Thyroid gland (tissue), 4 donors: ENCODE measurements at regions not wholly inside any gene's neighbourhood (a gene's known extent, or its start where the extent isn't known, plus 50 kb on each side); places are given as distances from the start of the nearest gene placed in this dataset.

Experiments used
- DNase-seq, 2 donors: peaks; one replicate each; pipeline ENCODE4 v3.0.0-alpha.2; 2019
- H3K27ac ChIP-seq, 3 donors: fragments of 200-600 bp; sonication (generic); 1 replicate in 2 of 3; 2 replicates in 1 of 3; pipeline ENCODE4 v1.5.1; 2016 to 2019; ENCODE audit warnings: mild to moderate bottlenecking in 1 of 3, moderate library complexity in 1 of 3
- H3K27me3 ChIP-seq: fragments of 200-600 bp; sonication (generic); one replicate; pipeline ENCODE4 v1.5.1; 2019
- H3K36me3 ChIP-seq, 2 donors: fragments of 200-600 bp; sonication (generic); one replicate each; pipeline ENCODE4 v1.5.1; 2016 to 2019
- H3K4me1 ChIP-seq, 2 donors: fragments of 200-600 bp; sonication (generic); one replicate each; pipeline ENCODE4 v1.5.1; 2017 to 2019
- H3K4me3 ChIP-seq, 3 donors: fragments of 200-600 bp; sonication (generic); replicated peaks in 1 of 3; 1 replicate in 2 of 3; 2 replicates in 1 of 3; pipeline ENCODE4 v1.5.1; 2016; ENCODE audit warnings: mild to moderate bottlenecking in 1 of 3
- H3K9me3 ChIP-seq: fragments of 200-600 bp; sonication (generic); one replicate; pipeline ENCODE4 v1.5.1; 2017
- CTCF ChIP-seq, 6 experiments: fragments of 200-600 bp in 3 of 6; fragments of 450-650 bp in 3 of 6; sonication (generic) in 3 of 6; IDR thresholded peaks; one replicate each; pipeline ENCODE4 v1.5.1; 2016 to 2019; ENCODE audit warnings: antibody characterized with exemption in 6 of 6, mild to moderate bottlenecking in 2 of 6, inconsistent platforms in 1 of 6, moderate library complexity in 1 of 6
- POLR2A ChIP-seq, 2 donors: fragments of 450-650 bp; IDR thresholded peaks; one replicate each; pipeline ENCODE4 v1.6.1; 2017; ENCODE audit warnings: antibody characterized with exemption in 2 of 2, mild to moderate bottlenecking in 2 of 2, moderate library complexity in 1 of 2
- WGBS, 2 donors: methylation state at CpG; one replicate each; pipeline ENCODE4 v1.1.5; 2017; 5-methylcytosine and 5-hydroxymethylcytosine counted together
- intact Hi-C: fragments of 100-400 bp; cut with DNase I; formaldehyde crosslinking; loops from one replicate; pipeline ENCODE4 v1.15.1; 2023

GRCh38 chr1:80878343-80878742, 922.4 kb upstream of the ADGRL2 start:
- Histone ChIP-seq H3K4me1 (no peaks in the 10 kb centered on the region), H3K4me3 (no peak overlapping the region), H3K9me3 (no peaks in the 10 kb centered on the region), H3K27me3 (no peaks in the 10 kb centered on the region), H3K36me3 (no peaks in the 10 kb centered on the region), H3K27ac (no peak overlapping the region)
- TF ChIP-seq CTCF (IDR thresholded peaks at IDR 0.05): no peak
- TF ChIP-seq POLR2A (IDR thresholded peaks at IDR 0.05): no peak
- DNase-seq: no peak
- intact Hi-C loops: no loop called here

DNA sequence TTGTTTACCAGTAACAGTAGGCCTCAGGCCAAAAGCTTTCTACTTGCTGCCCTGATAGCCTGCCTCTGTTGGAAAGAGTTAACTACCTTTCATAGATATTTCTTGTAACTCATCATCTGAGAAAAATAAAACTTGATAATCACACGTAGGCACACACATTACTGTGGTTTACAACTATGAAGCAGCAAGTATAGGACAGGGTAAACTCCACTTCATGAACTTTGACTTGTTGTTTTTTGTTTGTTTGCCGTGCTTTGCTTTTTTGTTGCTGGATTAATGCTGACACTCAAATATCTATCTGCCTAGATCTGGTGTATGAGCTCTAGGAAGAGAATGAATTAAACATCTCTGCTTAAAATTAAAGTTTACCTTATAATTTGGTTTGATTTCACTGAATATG, 924.7 kb upstream of the ADGRL2 start:
- intact Hi-C loops: no loop called here
- Histone ChIP-seq H3K4me3 (no peak overlapping the region), H3K27ac (no peak overlapping the region), H3K4me1 (no peaks in the 10 kb centered on the region), H3K9me3 (no peaks in the 10 kb centered on the region), H3K27me3 (no peaks in the 10 kb centered on the region), H3K36me3 (no peaks in the 10 kb centered on the region)
- 85% methylated on average over 2 of the region's 2 CpGs for WGBS, 2 donors
- no peak for TF ChIP-seq POLR2A (IDR thresholded peaks at IDR 0.05)
- no peak for TF ChIP-seq CTCF (IDR thresholded peaks at IDR 0.05)
- no peak for DNase-seq

DNA sequence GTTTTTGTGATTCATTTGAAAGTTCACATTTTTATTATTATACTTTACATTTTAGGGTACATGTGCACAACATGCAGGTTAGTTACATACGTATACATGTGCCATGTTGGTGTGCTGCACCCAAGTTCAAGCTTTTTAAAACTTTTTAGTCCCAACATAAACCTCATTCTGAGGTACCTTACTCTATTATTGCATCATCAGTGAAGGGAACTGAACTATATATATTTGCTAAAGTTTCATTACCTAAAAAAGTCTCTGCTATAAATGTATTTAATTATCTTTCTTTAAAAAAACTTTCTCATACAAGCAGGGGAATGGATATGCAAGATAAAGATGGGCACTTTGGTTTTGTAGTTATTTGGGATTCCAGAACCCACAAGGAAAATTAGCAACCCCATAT, 931.4 kb upstream of the ADGRL2 start:
- intact Hi-C loops: no loop called here
- H3K27me3 ChIP-seq: no peaks in the 10 kb centered on the region
- no peaks in the 10 kb centered on the region for H3K9me3 ChIP-seq
- no peaks in the 10 kb centered on the region for H3K4me1 ChIP-seq
- no peak overlapping the region for H3K4me3 ChIP-seq
- 92 to 94% methylated on average over 1 of the region's 1 CpG for WGBS, 2 donors
- no peaks in the 10 kb centered on the region for H3K36me3 ChIP-seq
- TF ChIP-seq CTCF (IDR thresholded peaks at IDR 0.05) (no peak), POLR2A (IDR thresholded peaks at IDR 0.05) (no peak)
- no peak overlapping the region for H3K27ac ChIP-seq
- no peak for DNase-seq

DNA sequence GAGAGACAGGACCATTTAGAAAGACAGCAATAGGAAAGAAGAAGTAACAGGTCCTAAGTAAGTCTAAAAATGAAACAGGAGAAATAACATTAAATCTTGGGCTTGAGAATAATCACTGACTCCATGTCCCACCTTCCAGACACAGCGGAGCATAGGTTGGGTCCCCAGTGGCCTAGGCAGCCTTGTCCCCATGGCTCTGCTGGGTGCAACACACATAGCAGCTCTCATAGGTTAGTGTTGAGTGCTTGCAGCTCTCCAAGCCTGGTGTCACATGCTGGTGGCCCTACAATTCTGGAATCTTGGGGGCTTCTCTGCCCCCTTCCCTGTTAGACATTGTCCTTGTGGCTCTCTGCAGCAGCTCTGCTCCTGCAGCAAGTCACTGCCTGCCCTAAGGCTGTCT, 952.8 kb upstream of the ADGRL2 start:
- Histone ChIP-seq H3K36me3 (no peaks in the 10 kb centered on the region), H3K9me3 (no peaks in the 10 kb centered on the region), H3K27me3 (no peaks in the 10 kb centered on the region), H3K27ac (no peak overlapping the region), H3K4me1 (no peaks in the 10 kb centered on the region), H3K4me3 (no peak overlapping the region)
- no peak for TF ChIP-seq POLR2A (IDR thresholded peaks at IDR 0.05)
- no peak for TF ChIP-seq CTCF (IDR thresholded peaks at IDR 0.05)
- intact Hi-C loops: no loop called here
- no peak for DNase-seq
- WGBS, 2 donors: 96 to 100% methylated on average over 1 of the region's 1 CpG

DNA sequence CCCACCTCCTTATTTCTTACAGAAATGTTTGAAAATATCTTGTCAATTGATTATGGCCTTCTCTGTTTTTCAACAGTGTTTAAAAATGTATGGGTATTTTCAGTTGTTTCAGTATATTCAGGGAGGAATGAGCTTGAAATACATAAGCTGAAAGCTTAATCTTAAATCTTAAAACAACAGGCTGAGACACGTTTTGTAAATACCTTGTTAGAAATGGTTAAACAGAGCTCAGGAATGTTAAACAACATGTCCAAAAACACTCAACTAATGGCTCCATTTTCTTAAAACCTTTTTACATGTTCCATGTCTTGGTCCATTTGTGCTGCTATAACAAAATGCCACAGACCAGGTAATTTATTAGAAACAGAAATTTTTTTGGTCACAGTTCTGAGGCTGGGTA, 953.8 kb upstream of the ADGRL2 start:
- DNase-seq: no peak
- Histone ChIP-seq H3K36me3 (no peaks in the 10 kb centered on the region), H3K27me3 (no peaks in the 10 kb centered on the region), H3K4me3 (no peak overlapping the region), H3K27ac (no peak overlapping the region), H3K4me1 (no peaks in the 10 kb centered on the region), H3K9me3 (no peaks in the 10 kb centered on the region)
- TF ChIP-seq CTCF (IDR thresholded peaks at IDR 0.05): no peak
- TF ChIP-seq POLR2A (IDR thresholded peaks at IDR 0.05): no peak
- intact Hi-C loops: no loop called here
- 35 to 39% methylated on average over 1 of the region's 1 CpG for WGBS, 2 donors
